D721Med (cell line): ENCODE measurements at regions not wholly inside any gene's neighbourhood (a gene's known extent, or its start where the extent isn't known, plus 50 kb on each side); places are given as distances from the start of the nearest gene placed in this dataset.

Experiments
- DNase-seq: peaks from one replicate; pipeline ENCODE4 v3.0.0; 2011; ENCODE audit warnings: low spot score; ENCODE audit not compliant: insufficient read length
- FAIRE-seq: peaks from 2 replicates; lab custom pipeline; 2011; peaks lifted over from hg19 to GRCh38; lab: Jason Lieb, UNC
- TF ChIP-seq, protein P1 (sequence below): IDR thresholded peaks from 2 replicates; pipeline ENCODE4 v1.5.1; 2012; ENCODE audit warnings: mild to moderate bottlenecking, control low read depth; ENCODE audit not compliant: insufficient read depth; ENCODE audit errors: missing control alignments

DNA sequence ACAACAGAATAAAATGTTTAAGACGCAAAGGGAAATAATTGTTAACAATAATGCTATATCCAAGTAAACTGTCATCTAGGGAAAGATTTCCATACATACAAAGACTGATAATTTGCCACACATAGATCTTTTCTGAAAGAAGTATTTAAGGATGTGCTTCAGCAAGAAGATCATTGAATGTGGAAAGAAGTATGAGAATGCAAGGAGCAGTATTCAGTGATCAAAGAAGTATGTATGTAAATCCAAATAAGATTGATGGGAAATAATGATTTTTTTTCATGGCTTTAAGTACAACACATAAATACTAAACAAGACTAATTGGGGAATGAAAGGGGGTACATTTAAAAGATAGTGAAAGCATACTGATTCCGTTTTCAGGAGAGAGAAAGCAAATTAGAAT is 410.4 kb upstream of the HS6ST1 start:
- FAIRE-seq (no peak), DNase-seq (no peak)
- TF ChIP-seq, protein P1, sequence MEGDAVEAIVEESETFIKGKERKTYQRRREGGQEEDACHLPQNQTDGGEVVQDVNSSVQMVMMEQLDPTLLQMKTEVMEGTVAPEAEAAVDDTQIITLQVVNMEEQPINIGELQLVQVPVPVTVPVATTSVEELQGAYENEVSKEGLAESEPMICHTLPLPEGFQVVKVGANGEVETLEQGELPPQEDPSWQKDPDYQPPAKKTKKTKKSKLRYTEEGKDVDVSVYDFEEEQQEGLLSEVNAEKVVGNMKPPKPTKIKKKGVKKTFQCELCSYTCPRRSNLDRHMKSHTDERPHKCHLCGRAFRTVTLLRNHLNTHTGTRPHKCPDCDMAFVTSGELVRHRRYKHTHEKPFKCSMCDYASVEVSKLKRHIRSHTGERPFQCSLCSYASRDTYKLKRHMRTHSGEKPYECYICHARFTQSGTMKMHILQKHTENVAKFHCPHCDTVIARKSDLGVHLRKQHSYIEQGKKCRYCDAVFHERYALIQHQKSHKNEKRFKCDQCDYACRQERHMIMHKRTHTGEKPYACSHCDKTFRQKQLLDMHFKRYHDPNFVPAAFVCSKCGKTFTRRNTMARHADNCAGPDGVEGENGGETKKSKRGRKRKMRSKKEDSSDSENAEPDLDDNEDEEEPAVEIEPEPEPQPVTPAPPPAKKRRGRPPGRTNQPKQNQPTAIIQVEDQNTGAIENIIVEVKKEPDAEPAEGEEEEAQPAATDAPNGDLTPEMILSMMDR, result no peak

DNA sequence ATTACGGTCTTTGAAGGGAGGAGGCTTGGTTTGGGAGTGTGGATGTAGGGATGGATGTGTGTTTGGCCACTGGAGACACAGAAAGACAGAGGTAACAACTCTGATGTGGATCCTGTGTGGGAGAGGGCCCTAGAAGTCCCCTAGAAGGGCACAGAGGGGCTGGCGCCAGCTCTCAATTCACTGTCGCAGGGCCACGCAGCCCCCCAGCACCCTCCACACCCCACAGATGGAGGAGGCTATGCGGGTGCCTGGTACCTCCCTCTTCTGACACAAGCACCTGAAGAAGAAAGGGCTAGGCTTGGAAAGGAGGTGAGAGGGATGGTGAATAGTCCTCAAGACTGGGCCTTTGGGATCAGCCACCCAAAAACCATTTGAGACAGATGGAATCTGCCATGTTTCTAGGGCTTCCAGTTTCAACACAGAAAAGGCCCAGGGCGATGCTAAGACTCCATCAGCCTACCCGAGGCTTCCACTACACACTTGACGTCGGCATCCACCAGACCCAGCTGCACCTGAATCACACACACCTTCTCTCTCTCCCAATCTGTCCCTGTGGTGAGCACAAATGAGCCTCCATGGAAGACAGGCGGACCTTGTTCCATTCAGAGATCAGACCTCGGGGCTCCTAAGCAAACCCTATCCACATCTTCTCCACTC is 413.5 kb upstream of the HS6ST1 start:
- TF ChIP-seq, protein P1, result no peak
- DNase-seq, result no peak
- no peak for FAIRE-seq

- DNase-seq (no peak), FAIRE-seq (no peak)
- TF ChIP-seq, protein P1, result no peak
Observed at GRCh38 chr2:128732976-128733431, 414.3 kb upstream of the HS6ST1 start.

DNA sequence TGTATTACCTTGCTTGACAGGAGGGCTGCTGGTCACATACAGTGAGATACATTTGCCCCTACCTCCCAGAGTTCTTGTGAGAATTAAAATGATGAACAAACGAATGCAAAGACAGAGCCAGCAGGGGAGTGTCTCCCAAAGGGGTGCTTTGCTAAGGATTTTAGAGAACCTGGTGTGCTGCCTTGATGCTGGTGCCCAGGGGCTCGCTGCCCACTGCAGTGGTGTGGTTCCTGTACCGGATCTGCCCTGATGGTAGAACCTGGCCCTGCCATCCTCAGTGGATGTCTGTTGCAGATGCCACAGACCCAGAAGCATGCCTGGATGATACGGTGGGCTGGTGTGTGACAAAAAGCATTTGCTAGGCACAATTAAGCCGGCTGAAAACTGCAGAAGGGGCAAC is 414.8 kb upstream of the HS6ST1 start:
- DNase-seq (no peak), FAIRE-seq (no peak)
- TF ChIP-seq, protein P1, result no peak

- TF ChIP-seq, protein P1, result no peak
- DNase-seq (no peak), FAIRE-seq (no peak)
Observed at GRCh38 chr2:128734521-128735295, 416.0 kb upstream of the HS6ST1 start.

- DNase-seq, result no peak
- TF ChIP-seq, protein P1, result no peak
- no peak for FAIRE-seq
Observed at GRCh38 chr2:128735296-128735960, 416.8 kb upstream of the HS6ST1 start.
